Naive B cell (primary cell): ENCODE measurements at regions not wholly inside any gene's neighbourhood (a gene's known extent, or its start where the extent isn't known, plus 50 kb on each side); places are given as distances from the start of the nearest gene placed in this dataset.

ENCODE experiments used
- ATAC-seq, 2 donors: fragments of 150-1000 bp; cut with Tn5 transposase; 2 replicates each; pipeline ENCODE4 v1.10.0; 2021; ENCODE audit warnings: low read depth in 2 of 2, mild to moderate bottlenecking in 2 of 2, moderate library complexity in 2 of 2
- DNase-seq: peaks from one replicate; pipeline ENCODE4 v3.0.0; 2022
- H3K27ac Mint-ChIP-seq, 6 donors: one replicate each; pipeline ENCODE4 v1.8.0; 2020 to 2022; ENCODE audit warnings: mild to moderate bottlenecking in 6 of 6, mixed read lengths in 6 of 6, moderate library complexity in 5 of 6, inconsistent platforms in 2 of 6
- H3K27me3 Mint-ChIP-seq, 3 donors: one replicate each; pipeline ENCODE4 v1.8.0; 2021 to 2022; ENCODE audit warnings: mixed read lengths in 3 of 3, mild to moderate bottlenecking in 1 of 3
- H3K36me3 Mint-ChIP-seq, 2 donors: one replicate each; pipeline ENCODE4 v1.8.0; 2020 to 2022; ENCODE audit warnings: mixed read lengths in 2 of 2, inconsistent platforms in 1 of 2, mild to moderate bottlenecking in 1 of 2
- H3K4me1 Mint-ChIP-seq, 3 donors: one replicate each; pipeline ENCODE4 v1.8.0; 2020 to 2022; ENCODE audit warnings: mixed read lengths in 3 of 3, inconsistent platforms in 1 of 3, mild to moderate bottlenecking in 1 of 3, moderate library complexity in 1 of 3
- H3K4me3 Mint-ChIP-seq, 8 donors: one replicate each; pipeline ENCODE4 v1.8.0; 2020 to 2022; ENCODE audit warnings: mild to moderate bottlenecking in 8 of 8, mixed read lengths in 8 of 8, moderate library complexity in 8 of 8, inconsistent platforms in 2 of 8
- H3K9me3 Mint-ChIP-seq, 7 donors: one replicate each; pipeline ENCODE4 v1.8.0; 2020 to 2022; ENCODE audit warnings: mixed read lengths in 7 of 7, mild to moderate bottlenecking in 5 of 7, inconsistent platforms in 2 of 7, moderate library complexity in 1 of 7

- H3K4me3 Mint-ChIP-seq, result no peak overlapping the region
- no peaks in the 10 kb centered on the region for H3K4me1 Mint-ChIP-seq
- DNase-seq (no peak), ATAC-seq (no peak)
- H3K27ac Mint-ChIP-seq, result no peak overlapping the region
- peaks cover 0 to 8% (median 6%) of the 10 kb centered on the region in 3 donors for H3K27me3 Mint-ChIP-seq
- H3K36me3 Mint-ChIP-seq, result no peaks in the 10 kb centered on the region
- H3K9me3 Mint-ChIP-seq, result peaks cover 2 to 16% (median 8%) of the 10 kb centered on the region in 7 donors
Observed at GRCh38 chr10:90424730-90425129, 433.1 kb downstream of the HTR7 start.

GRCh38 chr10:90430186-90430585 is 427.7 kb downstream of the HTR7 start:
- Mint-ChIP-seq H3K9me3 (peaks cover 0 to 5% (median 2%) of the 10 kb centered on the region in 7 donors), H3K4me3 (no peak overlapping the region), H3K36me3 (no peaks in the 10 kb centered on the region), H3K27me3 (peaks cover 0 to 21% (median 20%) of the 10 kb centered on the region in 3 donors), H3K27ac (no peak overlapping the region), H3K4me1 (no peaks in the 10 kb centered on the region)
- DNase-seq (no peak), ATAC-seq (no peak)

GRCh38 chr10:90432866-90433265 is 425.0 kb downstream of the HTR7 start:
- DNase-seq (no peak), ATAC-seq (no peak)
- no peaks in the 10 kb centered on the region for H3K9me3 Mint-ChIP-seq
- no peak overlapping the region for H3K27ac Mint-ChIP-seq
- H3K36me3 Mint-ChIP-seq, result no peaks in the 10 kb centered on the region
- no peaks in the 10 kb centered on the region for H3K4me1 Mint-ChIP-seq
- no peak overlapping the region for H3K4me3 Mint-ChIP-seq
- peaks cover 0 to 27% (median 16%) of the 10 kb centered on the region in 3 donors for H3K27me3 Mint-ChIP-seq

- no peaks in the 10 kb centered on the region for H3K4me1 Mint-ChIP-seq
Observed at GRCh38 chr10:90435296-90435695, 422.5 kb downstream of the HTR7 start.

GRCh38 chr10:90437452-90437851 is 420.4 kb downstream of the HTR7 start:
- Mint-ChIP-seq H3K27ac (no peak overlapping the region), H3K9me3 (peaks cover 5 to 14% (median 12%) of the 10 kb centered on the region in 7 donors), H3K4me3 (no peak overlapping the region), H3K36me3 (peaks cover 0 to 9% of the 10 kb centered on the region in 2 donors), H3K4me1 (no peaks in the 10 kb centered on the region), H3K27me3 (peaks cover 0 to 29% (median 15%) of the 10 kb centered on the region in 3 donors)
- DNase-seq (no peak), ATAC-seq (no peak)

More at GRCh38 chr10:90435296-90435695, 422.5 kb downstream of the HTR7 start:
- H3K9me3 Mint-ChIP-seq, result peaks cover 0 to 3% (median 0%) of the 10 kb centered on the region in 7 donors
- ATAC-seq, result no peak
- no peak overlapping the region for H3K4me3 Mint-ChIP-seq
- DNase-seq, result no peak
- no peaks in the 10 kb centered on the region for H3K36me3 Mint-ChIP-seq
- H3K27ac Mint-ChIP-seq, result no peak overlapping the region
- peaks cover 0 to 29% (median 19%) of the 10 kb centered on the region in 3 donors for H3K27me3 Mint-ChIP-seq

GRCh38 chr10:90440870-90441269 is 417.0 kb downstream of the HTR7 start:
- peak overlapping the region in 1 of 6 donors; percentile 13 for H3K27ac Mint-ChIP-seq
- peaks cover 0 to 11% (median 10%) of the 10 kb centered on the region in 3 donors for H3K27me3 Mint-ChIP-seq
- ATAC-seq (no peak), DNase-seq (no peak)
- no peak overlapping the region for H3K4me3 Mint-ChIP-seq
- peaks cover 15 to 43% (median 27%) of the 10 kb centered on the region in 7 donors for H3K9me3 Mint-ChIP-seq
- H3K4me1 Mint-ChIP-seq, result no peaks in the 10 kb centered on the region
- peaks cover 0 to 16% of the 10 kb centered on the region in 2 donors for H3K36me3 Mint-ChIP-seq

GRCh38 chr10:90443342-90443741 is 414.5 kb downstream of the HTR7 start:
- no peak for DNase-seq

DNA sequence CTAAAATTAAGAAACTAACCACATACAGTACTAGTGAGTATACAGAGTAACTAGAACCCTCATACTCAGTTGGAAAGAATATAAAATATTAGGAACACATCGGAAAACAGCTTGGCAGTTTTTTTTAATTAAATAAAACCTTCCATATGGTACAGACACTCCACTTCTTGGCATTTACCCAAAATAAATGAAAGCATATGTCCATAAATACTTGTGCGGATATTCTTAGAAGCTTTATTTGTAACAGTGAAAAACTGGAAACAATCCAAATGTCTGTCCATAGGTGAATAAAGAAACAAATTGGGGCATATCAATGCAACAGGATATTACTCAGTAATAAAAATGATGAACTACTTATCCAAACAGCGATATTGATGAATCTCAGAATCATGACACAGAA is 410.0 kb downstream of the HTR7 start:
- no peak for ATAC-seq
- Mint-ChIP-seq H3K27me3 (peaks cover 7 to 19% (median 8%) of the 10 kb centered on the region in 3 donors), H3K4me3 (no peak overlapping the region), H3K9me3 (peaks cover 5 to 39% (median 13%) of the 10 kb centered on the region in 7 donors), H3K4me1 (no peaks in the 10 kb centered on the region), H3K36me3 (peaks cover 0 to 4% of the 10 kb centered on the region in 2 donors), H3K27ac (no peak overlapping the region)
- DNase-seq, result no peak

More at GRCh38 chr10:90443342-90443741, 414.5 kb downstream of the HTR7 start:
- H3K36me3 Mint-ChIP-seq, result peaks cover 0 to 16% of the 10 kb centered on the region in 2 donors
- H3K4me1 Mint-ChIP-seq, result no peaks in the 10 kb centered on the region
- ATAC-seq, result no peak
- H3K4me3 Mint-ChIP-seq, result no peak overlapping the region
- H3K9me3 Mint-ChIP-seq, result peaks cover 15 to 57% (median 30%) of the 10 kb centered on the region in 7 donors
- H3K27ac Mint-ChIP-seq, result no peak overlapping the region
- peaks cover 0 to 11% (median 4%) of the 10 kb centered on the region in 3 donors for H3K27me3 Mint-ChIP-seq

DNA sequence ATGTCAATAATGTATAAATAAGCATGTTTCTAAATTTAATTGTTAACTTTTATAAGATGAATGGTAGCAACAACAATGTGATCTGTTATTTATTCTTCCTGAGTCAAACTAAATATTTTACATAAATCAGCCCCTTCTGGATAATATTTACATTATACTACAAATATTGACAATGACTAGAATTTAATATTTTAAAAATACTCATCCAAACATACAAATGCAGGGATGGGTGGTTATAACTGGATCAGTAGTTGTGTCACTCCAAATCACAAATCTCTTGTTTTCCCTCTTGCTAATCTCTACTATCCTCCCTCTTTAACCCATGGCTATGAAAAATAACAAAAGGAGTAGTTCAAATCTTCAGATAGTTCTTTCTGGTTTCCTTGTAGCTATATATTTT is 407.0 kb downstream of the HTR7 start:
- H3K9me3 Mint-ChIP-seq, result peaks cover 0 to 15% (median 4%) of the 10 kb centered on the region in 7 donors
- no peaks in the 10 kb centered on the region for H3K4me1 Mint-ChIP-seq
- no peak overlapping the region for H3K4me3 Mint-ChIP-seq
- H3K27me3 Mint-ChIP-seq, result peaks cover 7 to 23% (median 8%) of the 10 kb centered on the region in 3 donors
- DNase-seq, result no peak
- no peak for ATAC-seq
- no peak overlapping the region for H3K27ac Mint-ChIP-seq
- H3K36me3 Mint-ChIP-seq, result no peaks in the 10 kb centered on the region

DNA sequence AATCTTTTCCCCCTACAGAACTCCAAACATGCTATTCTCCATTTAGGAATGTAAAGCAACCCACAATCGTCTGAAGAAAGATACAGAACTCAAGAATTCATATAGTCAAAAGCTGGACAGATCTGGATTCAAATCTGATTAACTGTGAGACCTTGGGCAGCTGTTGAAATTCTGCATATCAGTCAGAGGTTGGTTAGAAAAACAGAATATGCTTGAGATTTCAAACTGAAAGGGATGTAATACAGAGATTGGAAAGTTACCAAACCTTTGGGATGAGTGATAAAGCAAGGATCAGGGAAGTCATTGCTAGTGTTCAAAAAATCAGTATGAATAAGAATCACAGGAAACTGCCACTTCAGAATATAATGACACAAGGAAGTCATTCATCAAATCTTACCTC is 406.6 kb downstream of the HTR7 start:
- peaks cover 7 to 28% (median 8%) of the 10 kb centered on the region in 3 donors for H3K27me3 Mint-ChIP-seq

DNA sequence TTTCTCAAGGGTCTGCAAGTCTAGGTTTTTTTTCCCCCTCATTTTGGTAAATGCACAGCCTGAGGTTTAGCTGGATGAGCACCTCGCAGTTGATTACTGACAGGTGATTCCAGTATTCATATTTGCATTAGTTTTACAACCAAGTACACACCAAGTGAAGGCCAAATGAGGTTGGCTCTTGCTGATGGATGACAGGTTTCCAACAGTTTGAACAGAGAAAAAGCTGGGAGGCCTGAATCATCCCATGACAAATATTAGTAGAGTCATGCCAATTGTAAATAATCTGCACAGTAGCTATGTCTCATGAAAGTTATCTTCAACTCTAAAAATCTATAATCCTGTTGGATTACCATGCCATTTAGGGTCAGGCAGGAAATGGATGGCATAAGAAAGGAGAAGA is 399.8 kb downstream of the HTR7 start:
- Mint-ChIP-seq H3K4me3 (no peak overlapping the region), H3K9me3 (peaks cover 0 to 2% (median 0%) of the 10 kb centered on the region in 7 donors), H3K27ac (peak overlapping the region in 1 of 6 donors; percentile 34), H3K27me3 (peaks cover 0 to 22% (median 0%) of the 10 kb centered on the region in 3 donors), H3K4me1 (no peaks in the 10 kb centered on the region), H3K36me3 (no peaks in the 10 kb centered on the region)
- DNase-seq (no peak), ATAC-seq (no peak)

More for the DNA sequence above, 406.6 kb downstream of the HTR7 start:
- Mint-ChIP-seq H3K4me3 (no peak overlapping the region), H3K27ac (no peak overlapping the region), H3K36me3 (no peaks in the 10 kb centered on the region), H3K9me3 (peaks cover 0 to 10% (median 1%) of the 10 kb centered on the region in 7 donors), H3K4me1 (no peaks in the 10 kb centered on the region)
- ATAC-seq (no peak), DNase-seq (no peak)

DNA sequence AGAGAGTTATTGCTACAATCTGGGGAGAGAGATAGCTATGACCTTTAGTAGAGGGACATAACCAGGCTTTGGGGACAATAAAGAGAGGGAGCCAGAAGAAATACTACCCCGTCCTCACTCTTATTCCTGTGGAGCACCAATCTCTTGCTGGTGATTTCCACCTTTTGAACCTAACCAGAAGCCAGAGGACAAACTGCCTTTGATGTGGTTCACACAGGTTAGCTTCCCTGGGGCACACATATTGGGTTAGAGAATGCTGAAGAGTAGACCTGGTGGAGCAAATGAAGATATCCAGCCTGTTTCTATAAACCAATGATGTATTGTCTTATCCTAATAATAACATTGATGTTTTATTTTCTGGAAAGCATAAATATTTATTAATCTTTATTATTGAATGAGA is 399.3 kb downstream of the HTR7 start:
- Mint-ChIP-seq H3K27ac (no peak overlapping the region), H3K4me3 (no peak overlapping the region), H3K27me3 (peaks cover 0 to 22% (median 0%) of the 10 kb centered on the region in 3 donors), H3K4me1 (no peaks in the 10 kb centered on the region), H3K36me3 (no peaks in the 10 kb centered on the region), H3K9me3 (peaks cover 0 to 2% (median 0%) of the 10 kb centered on the region in 7 donors)
- DNase-seq, result no peak
- ATAC-seq, result no peak

DNA sequence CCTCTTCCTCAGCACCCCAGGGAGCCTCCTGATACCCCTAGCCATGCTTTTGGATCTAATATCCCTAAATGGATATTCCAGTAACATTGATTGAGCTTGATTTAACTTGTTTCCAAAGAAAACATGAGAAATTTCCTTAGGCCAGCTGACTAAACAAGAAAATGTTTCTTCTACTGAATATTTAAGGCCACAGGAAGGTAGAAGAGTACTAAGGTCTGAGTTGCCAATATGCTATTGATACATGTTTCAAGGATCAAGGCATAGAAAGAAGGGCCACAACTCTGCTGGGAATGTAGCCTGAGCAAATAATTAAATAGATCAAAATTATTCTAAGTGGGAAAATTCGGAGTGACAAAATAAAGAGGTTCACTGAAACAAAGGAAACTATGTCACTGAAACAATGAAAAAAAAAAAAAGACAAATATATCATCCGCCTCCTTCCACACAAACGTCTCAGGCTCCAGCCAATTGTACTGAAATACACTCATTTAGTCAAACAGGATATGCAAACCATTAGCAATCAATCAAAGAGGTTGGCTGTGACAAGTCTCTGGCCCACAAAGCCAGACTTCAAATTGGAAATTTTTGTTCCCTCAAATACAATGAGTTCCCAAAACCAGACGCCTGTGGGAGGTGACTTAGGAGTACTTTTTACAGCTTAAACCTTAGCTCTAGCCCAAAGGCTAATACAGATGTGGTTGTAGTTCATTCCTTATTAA is 396.2 kb downstream of the HTR7 start:
- Mint-ChIP-seq H3K9me3 (no peaks in the 10 kb centered on the region), H3K36me3 (no peaks in the 10 kb centered on the region), H3K27ac (no peak overlapping the region), H3K4me1 (no peaks in the 10 kb centered on the region), H3K27me3 (peaks cover 0 to 10% (median 0%) of the 10 kb centered on the region in 3 donors), H3K4me3 (no peak overlapping the region)
- ATAC-seq (no peak), DNase-seq (no peak)

DNA sequence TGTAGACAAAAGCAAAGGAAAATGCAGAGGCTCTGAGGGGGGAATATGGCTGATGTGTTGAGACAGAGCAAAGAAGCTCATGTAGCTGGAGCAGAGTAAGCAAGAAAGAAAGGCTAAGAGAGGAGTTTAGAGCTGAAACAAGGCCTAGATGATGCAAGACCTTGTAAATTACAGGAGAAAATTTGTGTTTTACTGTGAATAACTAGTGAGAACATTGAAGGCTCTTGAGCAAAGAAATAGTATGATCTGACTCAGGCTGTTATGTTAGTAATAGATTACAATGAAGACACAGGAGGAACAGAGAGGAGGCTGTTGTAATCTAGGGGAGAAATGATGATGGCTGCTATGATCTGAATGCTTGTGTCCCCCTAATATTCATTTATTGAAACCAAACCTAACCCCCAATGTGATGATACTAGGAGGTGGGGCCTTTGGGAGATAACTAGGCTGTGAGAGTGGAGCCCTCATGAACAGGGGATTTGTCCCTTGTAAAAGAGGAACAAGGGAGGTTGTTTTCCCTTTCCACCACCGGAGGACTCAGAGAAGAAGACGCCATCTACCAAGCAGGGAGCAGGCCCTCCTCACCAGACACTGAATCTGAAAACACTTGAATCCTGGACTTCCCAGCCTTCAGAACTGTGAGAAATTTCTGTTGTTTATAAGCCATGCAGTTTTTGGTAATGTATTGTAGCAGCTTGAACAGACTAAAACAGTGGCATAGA is 394.9 kb downstream of the HTR7 start:
- Mint-ChIP-seq H3K4me1 (no peaks in the 10 kb centered on the region), H3K4me3 (no peak overlapping the region), H3K27ac (no peak overlapping the region), H3K9me3 (no peaks in the 10 kb centered on the region), H3K36me3 (no peaks in the 10 kb centered on the region), H3K27me3 (peaks cover 0 to 10% (median 3%) of the 10 kb centered on the region in 3 donors)
- DNase-seq (no peak), ATAC-seq (no peak)
